Left colon (tissue), 2 donors: ENCODE measurements at regions not wholly inside any gene's neighbourhood (a gene's known extent, or its start where the extent isn't known, plus 50 kb on each side); places are given as distances from the start of the nearest gene placed in this dataset.

Source experiments
- ATAC-seq: fragments of 200-7000 bp; cut with Tn5 transposase; one replicate; pipeline ENCODE4 v1.9.1; 2020; ENCODE audit warnings: mild to moderate bottlenecking, moderate library complexity
- DNase-seq, 2 donors: peaks; one replicate each; pipeline ENCODE4 v3.0.0-alpha.2; 2020
- intact Hi-C, 2 donors: fragments of 100-400 bp; cut with DNase I in 1 of 2; cut with micrococcal nuclease in 1 of 2; formaldehyde crosslinking; loops; one replicate each; pipeline versions ENCODE4 v1.11.2 to v1.14.0; 2022; cut with DNase I, micrococcal nuclease
- donor health status: DM: no; HTN: no; CAD: no.
- donor health status: DM: yes; HTN: yes; CAD: no.

DNA sequence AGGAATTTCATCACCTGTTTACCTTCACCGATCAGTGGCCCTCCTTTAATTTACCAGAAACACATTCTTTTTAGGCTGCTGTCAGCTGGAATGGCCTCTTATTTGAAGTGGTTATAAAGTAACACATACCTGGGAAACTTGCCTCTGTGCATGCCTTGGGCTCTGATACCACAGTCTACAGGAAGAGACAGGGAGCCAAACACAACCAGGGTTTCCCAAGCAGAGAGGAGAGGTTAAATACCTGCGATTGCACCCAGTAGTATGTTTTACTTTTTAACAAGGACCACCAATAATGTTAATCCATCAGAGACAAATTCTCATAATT, 444.0 kb upstream of the SGCG start:
- DNase-seq (no peak), ATAC-seq (no peak)
- intact Hi-C loops = no loop called here

DNA sequence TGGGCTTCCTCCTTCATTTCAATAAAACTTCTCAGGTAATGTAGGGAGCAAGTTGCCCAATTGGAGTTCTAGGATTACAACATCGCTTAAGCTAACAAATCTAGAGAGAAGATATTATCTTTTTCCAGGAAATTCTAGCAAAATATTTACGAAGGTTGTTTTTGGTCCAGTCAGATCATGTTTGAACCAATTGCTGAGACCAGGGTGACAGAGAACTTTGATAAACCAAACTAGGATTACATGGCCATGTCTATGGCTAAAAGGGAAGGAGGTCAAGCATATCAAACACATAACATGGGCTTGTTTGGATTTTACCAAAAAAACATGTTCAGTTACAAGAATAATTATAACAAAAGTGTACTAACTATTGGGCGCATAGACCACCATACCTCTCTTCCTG, 442.4 kb upstream of the SGCG start:
- ATAC-seq (no peak), DNase-seq (no peak)
- intact Hi-C loops = no loop called here

DNA sequence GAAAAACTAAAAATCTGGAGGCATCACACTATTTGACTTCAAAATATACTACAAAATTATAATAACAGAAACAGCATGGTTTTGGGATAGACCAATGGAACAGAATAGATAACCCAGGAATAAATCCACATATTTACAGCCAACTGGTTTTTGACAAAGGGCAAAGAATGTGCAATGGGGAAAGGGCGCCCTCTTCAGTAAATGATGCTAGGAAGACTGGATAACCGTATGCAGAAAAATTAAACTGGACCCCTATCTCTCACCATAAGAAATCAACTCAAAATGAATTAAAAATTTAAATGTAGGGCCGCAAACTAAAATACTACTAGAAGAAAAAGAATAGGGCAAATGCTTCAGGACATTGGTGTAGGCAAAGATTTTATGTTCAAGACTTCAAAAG, 440.5 kb upstream of the SGCG start:
- ATAC-seq (no peak), DNase-seq (no peak)
- intact Hi-C loops = no loop called here

DNA sequence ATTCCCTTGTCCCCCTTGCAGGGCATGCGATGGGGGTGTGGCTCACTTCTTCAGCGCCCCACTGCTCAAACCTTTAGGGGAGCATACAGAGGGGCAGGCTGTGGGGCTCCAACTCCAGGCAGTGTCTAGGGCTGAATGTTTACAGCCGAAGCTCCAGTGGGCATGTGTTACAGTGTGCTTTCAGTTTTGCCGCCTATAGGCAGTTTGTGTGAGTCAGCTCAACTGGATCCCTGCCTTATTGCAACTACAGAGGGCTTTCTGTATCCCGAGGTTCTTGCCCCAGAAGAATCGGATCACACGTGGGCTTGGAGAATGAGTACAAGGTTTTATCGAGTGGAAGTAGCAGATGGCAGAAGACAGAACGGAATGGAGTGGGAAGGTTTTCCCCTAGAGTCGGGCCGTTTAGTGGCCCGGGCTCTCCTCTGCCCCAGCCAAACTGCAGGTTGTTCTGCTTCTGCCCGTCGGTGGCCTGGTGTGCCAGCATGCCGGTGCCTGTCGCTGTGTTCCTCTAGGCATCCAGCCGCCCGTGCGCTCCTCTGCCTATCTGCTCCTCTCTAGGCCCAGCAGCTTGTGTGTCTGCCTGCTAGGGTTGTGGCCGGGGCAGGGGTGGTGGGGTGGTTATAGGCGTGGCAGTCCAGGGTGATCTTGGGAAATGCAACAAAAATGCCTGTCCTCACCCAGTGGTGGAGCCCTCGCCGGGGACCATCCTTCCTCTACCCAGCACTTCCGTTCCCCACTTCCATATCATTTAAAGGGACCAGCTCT, 435.9 kb upstream of the SGCG start:
- intact Hi-C loops = no loop called here

DNA sequence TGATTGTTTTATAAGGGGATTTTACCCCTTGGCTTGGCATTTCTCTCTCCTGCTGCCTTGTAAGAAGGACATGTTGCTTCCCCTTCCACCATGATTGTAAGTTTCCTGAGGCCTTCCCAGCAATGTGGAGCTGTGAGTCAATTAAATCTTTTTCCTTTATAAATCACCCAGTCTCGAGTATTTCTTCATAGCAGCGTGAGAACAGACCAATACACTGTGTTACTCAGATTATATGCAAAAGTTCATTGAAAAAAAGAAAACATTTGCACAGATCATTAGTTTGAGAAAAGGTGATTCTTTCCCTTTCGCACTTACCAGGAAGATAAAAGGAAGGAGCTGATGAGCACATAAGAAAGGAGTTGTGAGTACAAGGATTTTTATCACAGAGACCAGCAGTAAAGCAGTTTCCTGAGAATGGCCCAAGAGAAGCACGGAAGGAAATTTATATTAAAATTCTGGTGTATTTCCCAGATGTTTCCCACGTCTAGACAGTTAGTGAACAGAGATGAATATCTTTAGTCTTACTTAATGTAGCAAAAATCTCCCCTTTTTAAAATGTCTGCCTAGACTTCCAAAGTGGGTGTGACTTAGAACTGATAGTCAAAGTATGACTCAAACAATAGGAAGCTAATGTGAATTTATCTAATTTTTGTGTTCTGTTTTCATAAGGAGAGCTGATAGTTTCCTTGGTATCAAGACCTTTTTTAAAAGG, 431.8 kb upstream of the SGCG start:
- intact Hi-C loops = no loop called here
- DNase-seq (no peak), ATAC-seq (no peak)

More for the DNA sequence above, 435.9 kb upstream of the SGCG start:
- DNase-seq = no peak
- no peak for ATAC-seq

DNA sequence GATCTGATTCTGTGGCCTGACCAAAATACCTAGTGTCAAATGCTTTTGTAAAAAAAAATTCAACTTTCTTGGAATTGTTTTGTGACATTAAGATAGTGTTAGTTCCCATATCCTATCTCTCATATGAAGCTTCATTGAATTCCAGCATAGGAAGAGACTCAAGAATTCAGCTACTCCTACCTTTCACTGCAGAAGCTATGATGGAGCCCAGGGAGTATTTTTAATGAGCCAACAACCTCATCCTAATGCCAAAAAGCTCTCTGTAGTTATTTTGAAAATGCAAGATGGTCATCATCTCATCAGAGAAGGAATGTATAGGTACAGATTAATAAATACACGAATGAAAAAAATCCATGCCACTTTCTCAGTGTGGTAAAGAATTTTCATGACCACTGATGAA, 431.2 kb upstream of the SGCG start:
- ATAC-seq (no peak), DNase-seq (no peak)
- intact Hi-C loops = no loop called here

DNA sequence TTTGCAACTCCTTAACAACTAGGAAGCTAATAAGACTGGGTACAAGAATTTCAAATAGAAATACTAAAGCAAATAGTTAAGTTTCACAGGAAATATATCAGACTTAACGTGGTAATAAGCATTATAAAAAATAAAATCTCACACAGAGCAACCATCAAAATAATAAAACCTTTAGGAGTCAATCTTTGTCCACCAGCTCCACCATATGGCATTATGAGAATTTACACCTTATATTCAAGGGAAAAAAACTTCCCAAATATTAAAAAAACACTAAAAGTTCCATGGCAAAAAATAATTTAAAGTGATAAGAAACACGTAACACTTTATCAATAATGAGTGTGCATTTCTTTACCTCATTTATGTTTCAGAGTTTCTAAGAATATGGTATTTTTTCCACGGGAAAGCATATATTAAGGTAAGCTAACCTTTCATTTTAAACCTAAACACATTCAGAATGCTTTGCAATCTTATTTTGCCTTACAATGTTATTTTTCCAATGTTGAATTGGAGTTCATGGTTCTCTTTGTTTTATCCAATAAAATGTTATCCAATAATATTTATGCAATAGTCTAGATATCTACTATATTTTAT, 423.2 kb upstream of the SGCG start:
- DNase-seq = no peak
- intact Hi-C loops = no loop called here
- ATAC-seq = no peak

DNA sequence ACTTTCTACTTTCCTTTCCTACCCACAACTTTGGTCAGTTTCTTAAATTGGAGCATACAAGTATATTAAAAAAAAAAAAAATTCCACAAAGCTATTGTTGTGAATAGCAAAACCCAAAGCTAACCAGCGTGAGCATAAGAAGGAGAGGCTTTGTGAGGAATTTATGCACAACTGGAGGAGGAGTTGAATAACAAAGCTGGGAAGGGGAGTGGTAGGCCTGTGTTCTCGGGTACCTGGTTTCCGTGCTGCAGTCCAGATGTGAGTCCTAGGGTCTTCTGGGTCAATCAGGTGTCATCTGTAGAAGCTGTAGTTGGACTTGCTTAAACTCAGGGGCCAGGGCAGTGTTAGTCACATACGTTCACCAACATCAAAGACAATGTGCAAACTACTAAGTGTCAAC, 422.5 kb upstream of the SGCG start:
- ATAC-seq = no peak
- no peak for DNase-seq
- intact Hi-C loops = no loop called here

DNA sequence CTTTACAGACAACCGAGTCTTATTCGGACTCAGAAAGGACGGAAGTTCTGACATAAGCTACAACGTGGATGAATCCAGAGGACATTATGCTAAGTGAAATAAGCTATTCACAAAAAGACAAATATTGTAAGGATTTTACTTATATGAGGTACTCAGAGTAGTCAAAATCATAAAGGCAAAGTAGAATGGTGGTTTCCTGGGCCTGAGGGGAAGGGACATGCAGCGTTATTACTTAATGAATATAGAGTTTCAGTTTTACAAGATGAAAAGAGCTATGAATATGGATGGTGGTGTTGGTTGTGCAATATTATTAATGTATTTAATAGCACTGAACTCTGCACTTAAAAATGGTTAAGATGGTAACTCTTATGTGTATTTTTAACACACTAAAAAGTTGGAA, 419.1 kb upstream of the SGCG start:
- no peak for ATAC-seq
- intact Hi-C loops = no loop called here
- no peak for DNase-seq

DNA sequence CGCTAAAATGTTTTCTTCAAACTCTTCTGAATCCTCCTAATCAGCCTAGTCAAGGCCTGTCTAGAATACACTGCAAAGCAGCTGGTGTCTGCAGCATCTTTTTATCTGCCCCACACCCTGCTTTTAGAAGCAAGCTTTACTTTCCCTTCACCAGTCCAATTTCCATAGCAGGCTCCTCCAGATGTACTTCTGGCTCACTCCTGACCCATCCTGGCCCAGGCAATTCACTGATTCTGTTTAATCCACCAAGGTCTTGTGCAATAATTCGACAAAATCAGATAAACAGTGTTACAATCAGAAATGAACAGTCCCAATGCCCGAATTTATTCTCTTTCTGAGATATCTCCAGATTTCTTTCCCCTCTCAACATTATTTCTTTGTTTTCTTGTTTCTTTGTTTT, 415.2 kb upstream of the SGCG start:
- ATAC-seq = no peak
- intact Hi-C loops = no loop called here

DNA sequence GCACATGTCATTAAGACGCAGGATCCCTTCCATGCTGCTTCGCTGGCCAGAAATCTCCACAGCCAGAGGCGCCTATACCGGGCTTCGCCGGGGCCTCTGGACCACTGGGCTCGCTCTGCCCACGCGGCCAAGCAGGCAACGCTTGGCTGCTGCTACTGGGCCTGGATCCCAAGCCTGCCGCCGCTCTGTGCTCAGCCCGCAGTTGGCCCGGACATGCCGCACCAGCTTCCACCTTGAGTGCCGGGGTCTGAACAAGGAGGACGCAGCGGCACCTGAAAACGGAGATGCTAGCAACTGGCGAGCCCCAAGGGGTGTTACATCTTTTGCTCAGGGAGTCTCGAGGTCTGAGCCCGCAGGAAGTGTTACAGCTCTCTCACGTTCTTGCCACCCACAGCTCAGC, 409.9 kb upstream of the SGCG start:
- ATAC-seq (no peak), DNase-seq (no peak)
- intact Hi-C loops = no loop called here

More for the DNA sequence above, 415.2 kb upstream of the SGCG start:
- DNase-seq = no peak

DNA sequence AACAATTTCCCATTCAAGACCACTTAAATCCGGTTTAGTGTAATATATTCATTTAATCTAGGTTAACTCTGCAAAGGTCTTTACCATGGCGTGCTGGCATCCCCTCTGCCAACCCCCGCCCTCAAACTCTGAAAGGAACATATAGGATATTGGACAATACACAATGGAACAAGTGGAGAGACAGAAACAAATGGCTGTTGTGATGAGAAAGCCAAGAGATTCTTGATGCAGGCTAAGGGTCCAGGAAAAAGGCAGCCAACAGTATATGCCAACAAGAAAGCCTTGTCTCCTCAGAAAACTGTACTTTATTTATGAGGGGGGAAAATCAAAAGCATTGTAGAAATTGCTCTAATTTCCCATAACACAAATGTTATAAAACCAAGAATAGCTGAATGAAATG, 407.3 kb upstream of the SGCG start:
- no peak for DNase-seq
- ATAC-seq = no peak
- intact Hi-C loops = no loop called here

DNA sequence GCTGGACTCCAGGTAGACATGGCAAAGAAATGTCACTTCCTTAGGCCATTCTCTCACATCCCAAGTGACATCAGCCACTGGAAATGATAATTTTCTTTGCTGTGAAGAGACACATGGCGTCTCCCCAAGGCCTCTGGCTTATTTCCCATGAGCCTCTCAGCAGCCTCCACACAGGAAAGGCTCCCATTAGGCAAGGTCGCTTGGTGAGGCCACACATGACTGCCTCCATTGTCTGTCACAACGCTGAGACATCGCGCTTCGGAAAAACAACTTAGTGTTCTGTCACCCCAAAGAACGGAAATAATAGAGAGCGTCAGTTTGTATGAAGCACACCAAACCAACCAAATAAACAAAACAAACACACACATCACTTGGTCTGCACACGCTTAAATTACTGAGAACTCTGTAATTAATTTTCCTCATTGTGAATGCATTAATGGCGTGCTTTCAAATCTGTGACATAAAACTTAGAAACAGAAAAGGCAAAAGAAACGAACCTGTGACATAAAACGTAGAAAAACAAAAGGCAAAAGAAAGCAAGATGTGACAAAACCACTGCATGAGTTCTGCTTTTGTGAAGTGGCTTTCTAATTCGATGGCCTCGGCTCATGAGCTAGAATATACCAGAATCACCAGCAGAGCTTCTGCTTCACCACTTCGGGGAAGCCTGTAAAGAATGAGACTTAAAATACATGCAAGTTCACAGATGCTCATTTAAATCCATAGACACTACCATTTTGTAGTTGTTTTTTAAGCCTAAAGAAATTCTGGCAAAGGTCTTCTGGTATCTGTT, 404.2 kb upstream of the SGCG start:
- DNase-seq = no peak
- intact Hi-C loops = no loop called here
- no peak for ATAC-seq

DNA sequence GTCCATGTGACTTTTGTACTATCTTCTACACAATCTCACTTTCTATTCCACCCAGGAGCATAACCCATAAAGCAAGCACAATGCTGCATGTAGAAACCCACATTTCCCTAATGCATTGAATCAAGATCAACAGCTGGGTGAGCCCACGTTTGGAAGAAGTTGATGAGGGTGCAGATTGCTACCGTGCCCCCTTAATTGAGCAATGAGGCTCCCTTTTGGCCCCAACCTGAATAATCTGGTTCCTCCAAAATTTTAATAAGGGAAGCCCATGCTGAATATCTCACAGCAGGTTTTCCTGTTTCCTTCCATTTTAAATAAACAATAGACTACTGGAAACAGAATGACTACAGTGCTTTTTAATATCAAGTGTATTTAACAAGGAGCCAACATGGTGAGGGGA, 403.6 kb upstream of the SGCG start:
- no peak for ATAC-seq

DNA sequence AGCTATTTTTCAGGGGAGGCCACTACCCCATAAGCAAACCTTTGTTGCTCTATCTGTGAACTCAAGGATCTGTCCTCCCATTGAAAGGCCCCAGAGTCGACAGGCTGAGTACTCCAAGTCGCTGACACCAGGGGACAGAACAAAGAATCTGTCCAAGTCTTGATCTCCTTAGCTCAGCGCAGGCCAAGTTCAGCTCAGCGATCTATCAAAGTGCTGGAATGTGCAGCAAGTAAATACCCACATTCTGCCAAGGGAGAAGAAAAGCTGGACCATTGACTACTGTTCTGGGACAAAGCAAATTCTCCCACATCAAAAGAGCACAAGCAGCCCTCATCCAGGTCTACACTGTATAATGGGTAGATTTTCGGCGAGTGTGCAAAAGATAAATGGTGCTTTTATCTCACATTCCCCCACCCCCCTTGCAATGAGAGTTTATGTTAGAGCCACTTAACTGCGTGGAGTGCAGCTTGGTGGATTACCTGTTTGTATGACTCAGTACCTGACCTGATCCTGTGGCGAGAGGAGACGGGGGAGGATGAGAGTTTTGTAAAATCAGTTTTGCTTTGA, 391.7 kb upstream of the SGCG start:
- ATAC-seq (no peak), DNase-seq (no peak)
- intact Hi-C loops = no loop called here

More for the DNA sequence above, 403.6 kb upstream of the SGCG start:
- intact Hi-C loops = no loop called here
- DNase-seq = no peak

DNA sequence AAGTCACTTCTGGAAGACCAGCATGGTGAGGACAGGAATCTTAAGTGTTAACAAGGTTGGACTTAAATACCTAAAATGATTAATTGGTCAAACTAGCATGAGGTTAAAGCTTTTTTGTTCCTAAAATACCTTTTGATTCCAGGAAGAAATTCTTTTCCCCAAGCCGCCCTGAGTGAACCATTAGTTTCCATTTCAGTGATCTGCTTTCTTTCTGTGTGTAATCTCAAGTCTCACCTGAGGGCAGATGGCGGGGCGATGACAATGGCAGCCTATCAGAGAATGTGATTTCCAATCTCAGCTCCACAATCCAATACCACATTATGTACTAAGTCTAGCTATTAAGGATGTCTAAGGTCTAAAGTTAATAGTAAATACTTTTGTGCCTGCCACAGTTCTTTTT, 390.9 kb upstream of the SGCG start:
- no peak for ATAC-seq
- intact Hi-C loops = no loop called here

DNA sequence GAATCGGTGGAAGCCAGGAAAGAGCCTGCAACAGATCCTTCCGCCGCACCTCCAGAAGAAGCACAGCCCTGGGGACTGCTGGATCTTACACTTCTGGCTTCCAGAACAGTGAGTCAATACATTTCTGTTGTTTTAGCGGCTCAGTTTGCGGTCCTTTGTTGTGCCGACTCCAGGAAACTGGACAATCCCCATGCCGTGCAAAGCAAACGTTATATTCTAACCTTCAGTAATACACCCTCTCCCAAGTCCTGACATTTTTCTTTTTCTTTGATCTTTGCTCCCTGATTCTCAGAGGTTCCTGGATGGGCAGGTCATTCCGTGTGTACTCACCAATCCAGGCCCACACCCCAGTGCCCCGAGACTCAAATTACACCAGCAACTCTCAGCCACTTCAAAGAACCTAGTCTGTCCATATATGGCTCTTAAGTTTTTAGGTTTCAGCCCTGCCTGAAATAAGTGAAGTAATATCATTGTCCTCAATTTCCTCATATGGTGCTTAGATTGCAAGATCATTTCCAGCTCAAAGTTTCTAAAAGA, 387.1 kb upstream of the SGCG start:
- peak; percentile 54 for ATAC-seq
- no peak for DNase-seq
- intact Hi-C loops = no loop called here

More for the DNA sequence above, 390.9 kb upstream of the SGCG start:
- no peak for DNase-seq

DNA sequence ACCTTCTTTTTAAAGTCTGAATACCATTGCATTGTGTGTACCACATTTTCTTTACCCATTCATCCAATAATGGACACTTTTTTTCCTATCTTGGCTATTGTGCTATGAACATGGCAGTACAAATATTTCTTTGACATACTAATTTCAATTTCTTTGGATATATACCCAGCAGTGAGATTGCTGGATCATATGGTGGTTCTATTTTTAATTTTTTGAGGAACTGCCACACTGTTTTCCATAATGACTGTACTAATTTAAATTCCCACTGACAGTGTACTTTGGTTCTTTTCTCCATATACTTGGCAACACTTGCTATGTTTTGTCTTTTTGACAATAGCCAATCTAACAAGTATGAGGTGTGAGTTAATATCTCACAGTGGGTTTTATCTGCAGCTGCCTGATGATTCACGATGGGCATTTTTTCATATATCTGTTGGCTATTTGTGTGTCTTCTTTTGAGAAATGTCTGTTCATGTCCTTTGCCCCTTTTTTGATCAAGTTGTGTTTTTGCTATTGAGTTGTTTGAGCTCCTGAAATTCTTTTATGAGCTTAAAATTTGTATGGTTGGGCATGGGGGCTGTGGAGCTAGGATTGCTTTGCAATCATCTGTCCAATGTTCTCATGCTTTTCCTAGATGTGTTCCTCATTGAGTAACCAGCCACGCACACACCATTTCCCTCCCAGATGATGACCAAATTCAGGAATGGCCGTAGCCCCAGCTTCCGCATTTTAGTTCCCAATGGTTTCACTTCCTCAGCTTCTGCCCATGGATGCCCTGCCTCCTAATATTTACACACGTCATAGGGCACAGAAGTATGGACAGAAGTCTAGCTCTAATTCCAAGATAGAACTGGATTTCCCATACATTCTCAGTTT, 380.0 kb upstream of the SGCG start:
- peak; percentile 20 for ATAC-seq

More for the DNA sequence above, 380.0 kb upstream of the SGCG start:
- peak in 1 of 2 donors; percentile 34 for DNase-seq
- intact Hi-C loops = loop anchor here in 1 of 2 donors (5.0 kb wide), 1 partner anchor 217 kb away; no protein-coding TSS in a partner anchor
